Neural crest cell (in vitro differentiated cells): ENCODE measurements at regions not wholly inside any gene's neighbourhood (a gene's known extent, or its start where the extent isn't known, plus 50 kb on each side); places are given as distances from the start of the nearest gene placed in this dataset.

Source experiments
- DNase-seq: peaks from one replicate; pipeline ENCODE4 v3.0.0; 2021; ENCODE audit warnings: low read depth, mixed read lengths, low spot score
- H3K27ac Mint-ChIP-seq: one replicate; pipeline ENCODE4 v1.8.0; 2021; ENCODE audit warnings: mild to moderate bottlenecking, mixed read lengths; ENCODE audit not compliant: unreplicated experiment
- H3K27me3 Mint-ChIP-seq: 2 replicates; pipeline ENCODE4 v1.8.0; 2021; ENCODE audit warnings: low read depth, mild to moderate bottlenecking, mixed read lengths
- H3K36me3 Mint-ChIP-seq: 2 replicates; pipeline ENCODE4 v1.8.0; 2021; ENCODE audit warnings: low read depth, mild to moderate bottlenecking, mixed read lengths
- H3K4me1 Mint-ChIP-seq: 2 replicates; pipeline ENCODE4 v1.8.0; 2021; ENCODE audit warnings: mixed read lengths
- H3K4me3 Mint-ChIP-seq: one replicate; pipeline ENCODE4 v1.8.0; 2021; ENCODE audit warnings: mild to moderate bottlenecking, mixed read lengths
- H3K9me3 Mint-ChIP-seq: 2 replicates; pipeline ENCODE4 v1.8.0; 2021; ENCODE audit warnings: mixed read lengths
- CTCF ChIP-seq: fragments of 200-600 bp; sonication (generic); conservative IDR thresholded peaks from 2 replicates; pipeline ENCODE4 v1.5.0; 2021; ENCODE audit warnings: antibody characterized with exemption, mild to moderate bottlenecking

- no peak for TF ChIP-seq CTCF
- H3K27me3 Mint-ChIP-seq = peaks cover 15% of the 10 kb centered on the region
- no peaks in the 10 kb centered on the region for H3K9me3 Mint-ChIP-seq
- no peaks in the 10 kb centered on the region for H3K36me3 Mint-ChIP-seq
- H3K27ac Mint-ChIP-seq = no peak overlapping the region
- peaks cover 9% of the 10 kb centered on the region for H3K4me1 Mint-ChIP-seq
- no peak overlapping the region for H3K4me3 Mint-ChIP-seq
- DNase-seq = no peak
Measured at GRCh38 chr2:118565786-118566540, 281.5 kb downstream of the EN1 start.

GRCh38 chr2:118565301-118565700 lies 282.1 kb downstream of the EN1 start:
- peaks cover 9% of the 10 kb centered on the region for H3K4me1 Mint-ChIP-seq
- H3K4me3 Mint-ChIP-seq = no peak overlapping the region
- no peak overlapping the region for H3K27ac Mint-ChIP-seq
- no peaks in the 10 kb centered on the region for H3K9me3 Mint-ChIP-seq
- no peaks in the 10 kb centered on the region for H3K36me3 Mint-ChIP-seq
- DNase-seq = no peak
- no peak for TF ChIP-seq CTCF
- peaks cover 15% of the 10 kb centered on the region for H3K27me3 Mint-ChIP-seq

GRCh38 chr2:118562144-118562543 lies 285.3 kb downstream of the EN1 start:
- Mint-ChIP-seq H3K27ac (no peak overlapping the region), H3K9me3 (no peaks in the 10 kb centered on the region), H3K27me3 (peaks cover 12% of the 10 kb centered on the region), H3K4me1 (peaks cover 4% of the 10 kb centered on the region), H3K4me3 (no peak overlapping the region), H3K36me3 (no peaks in the 10 kb centered on the region)
- no peak for TF ChIP-seq CTCF
- no peak for DNase-seq

GRCh38 chr2:118558846-118559245 lies 288.6 kb downstream of the EN1 start:
- H3K27ac Mint-ChIP-seq = no peak overlapping the region
- H3K27me3 Mint-ChIP-seq = no peaks in the 10 kb centered on the region
- no peak for TF ChIP-seq CTCF
- H3K4me3 Mint-ChIP-seq = no peak overlapping the region
- H3K4me1 Mint-ChIP-seq = no peaks in the 10 kb centered on the region
- no peaks in the 10 kb centered on the region for H3K9me3 Mint-ChIP-seq
- DNase-seq = no peak
- H3K36me3 Mint-ChIP-seq = no peaks in the 10 kb centered on the region

GRCh38 chr2:118557791-118558190 lies 289.7 kb downstream of the EN1 start:
- H3K4me3 Mint-ChIP-seq = no peak overlapping the region
- no peaks in the 10 kb centered on the region for H3K9me3 Mint-ChIP-seq
- H3K27me3 Mint-ChIP-seq = no peaks in the 10 kb centered on the region
- DNase-seq = no peak
- no peak for TF ChIP-seq CTCF
- H3K4me1 Mint-ChIP-seq = no peaks in the 10 kb centered on the region
- H3K36me3 Mint-ChIP-seq = no peaks in the 10 kb centered on the region
- no peak overlapping the region for H3K27ac Mint-ChIP-seq
